Common myeloid progenitor, CD34-positive (primary cell): ENCODE measurements at regions not wholly inside any gene's neighbourhood (a gene's known extent, or its start where the extent isn't known, plus 50 kb on each side); places are given as distances from the start of the nearest gene placed in this dataset.
A peak's percentile ranks its signal among the peaks of the same experiment; 100 is the strongest.

Source experiments
- CTCF ChIA-PET: fragments of 350-600 bp; sonication (Branson Sonifier 250); formaldehyde crosslinking; loops from one replicate; lab custom pipeline; 2021; ENCODE audit warnings: antibody characterized with exemption; lab: Charles Lee
- POLR2A ChIA-PET: fragments of 350-600 bp; sonication (Branson Sonifier 250); formaldehyde crosslinking; loops from one replicate; lab custom pipeline; 2021; ENCODE audit warnings: antibody characterized with exemption; lab: Charles Lee
- DNase-seq, 3 donors: peaks; one replicate each; pipeline versions ENCODE4 v3.0.0 to v3.0.0-alpha.2; 2013
- H3K27ac ChIP-seq, 2 experiments: 1 replicate in 1 of 2; 2 replicates in 1 of 2; pipeline ENCODE4 v1.7.0; 2013; ENCODE audit warnings: inconsistent platforms in 2 of 2, low read length in 2 of 2, mild to moderate bottlenecking in 2 of 2, low read depth in 1 of 2, moderate library complexity in 1 of 2; ENCODE audit not compliant: severe bottlenecking in 2 of 2, insufficient read depth in 1 of 2, poor library complexity in 1 of 2
- H3K27me3 ChIP-seq, 5 experiments: replicated peaks in 2 of 5; 1 replicate in 3 of 5; 2 replicates in 2 of 5; pipeline versions ENCODE4 v1.6.1 to v1.7.0; 2013; ENCODE audit warnings: low read length in 4 of 5, mild to moderate bottlenecking in 2 of 5, moderate library complexity in 2 of 5, inconsistent platforms in 1 of 5; ENCODE audit not compliant: insufficient read depth in 5 of 5, control insufficient read depth in 4 of 5
- H3K36me3 ChIP-seq, 4 experiments: 1 replicate in 2 of 4; 2 replicates in 2 of 4; pipeline versions ENCODE4 v1.6.1 to v1.7.0; 2013; ENCODE audit warnings: low read length in 3 of 4, control low read depth in 1 of 4, mild to moderate bottlenecking in 1 of 4; ENCODE audit not compliant: control insufficient read depth in 4 of 4, insufficient read depth in 4 of 4
- H3K4me1 ChIP-seq, 4 experiments: 1 replicate in 3 of 4; 2 replicates in 1 of 4; pipeline versions ENCODE4 v1.6.1 to v1.7.1; 2013; ENCODE audit warnings: low read length in 3 of 4, mild to moderate bottlenecking in 3 of 4, control low read depth in 1 of 4, inconsistent platforms in 1 of 4, moderate library complexity in 1 of 4; ENCODE audit not compliant: control insufficient read depth in 4 of 4, insufficient read depth in 4 of 4; ENCODE audit errors: control extremely low read depth in 1 of 4
- H3K4me3 ChIP-seq, 7 experiments: 1 replicate in 4 of 7; 2 replicates in 3 of 7; pipeline versions ENCODE4 v1.5.1 to v1.7.0; 2013; ENCODE audit warnings: mild to moderate bottlenecking in 7 of 7, low read length in 6 of 7, moderate library complexity in 6 of 7, inconsistent platforms in 2 of 7, low read depth in 2 of 7, control low read depth in 1 of 7; ENCODE audit not compliant: insufficient read depth in 4 of 7, control insufficient read depth in 1 of 7; ENCODE audit errors: extremely low read depth in 1 of 7
- H3K9me3 ChIP-seq, 5 experiments: 1 replicate in 4 of 5; 2 replicates in 1 of 5; pipeline versions ENCODE4 v1.6.1 to v1.7.1; 2013; ENCODE audit warnings: low read length in 4 of 5, mild to moderate bottlenecking in 2 of 5, inconsistent platforms in 1 of 5, low read depth in 1 of 5, moderate library complexity in 1 of 5; ENCODE audit not compliant: control insufficient read depth in 4 of 5, insufficient read depth in 2 of 5; ENCODE audit errors: control extremely low read depth in 1 of 5
- WGBS: methylation state at CpG from one replicate; pipeline ENCODE4 v1.1.5; 2013; ENCODE audit not compliant: insufficient coverage; 5-methylcytosine and 5-hydroxymethylcytosine counted together

DNA sequence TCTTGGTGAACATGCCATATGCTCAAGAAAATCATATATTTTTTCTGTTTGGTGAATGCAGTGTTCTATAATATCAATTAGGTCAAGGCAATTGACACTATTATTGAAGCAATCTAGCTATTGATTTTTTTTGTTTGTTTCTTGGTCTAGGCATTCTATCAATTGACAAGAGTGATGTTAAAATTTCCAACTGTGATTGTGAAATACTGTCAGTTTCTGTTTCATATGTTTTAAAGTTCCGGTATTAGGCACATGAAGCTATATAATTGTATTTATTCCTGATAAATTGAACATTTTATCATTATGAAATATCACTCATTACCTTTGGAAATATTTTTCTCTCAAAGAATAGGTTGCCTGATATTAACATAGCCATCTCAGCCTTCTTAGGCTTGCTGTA is 653.4 kb downstream of the HDGFL1 start:
- ChIA-PET POLR2A (no interaction called here), CTCF (no interaction called here)
- H3K36me3 ChIP-seq: no peaks in the 10 kb centered on the region
- no peak overlapping the region for H3K4me3 ChIP-seq
- no peaks in the 10 kb centered on the region for H3K4me1 ChIP-seq
- DNase-seq: no peak
- no peaks in the 10 kb centered on the region for H3K27me3 ChIP-seq
- H3K27ac ChIP-seq: no peak overlapping the region
- WGBS: no CpG with 5 or more reads among the region's 1 CpG
- peaks cover 0 to 3% (median 0%) of the 10 kb centered on the region in 5 experiments for H3K9me3 ChIP-seq

DNA sequence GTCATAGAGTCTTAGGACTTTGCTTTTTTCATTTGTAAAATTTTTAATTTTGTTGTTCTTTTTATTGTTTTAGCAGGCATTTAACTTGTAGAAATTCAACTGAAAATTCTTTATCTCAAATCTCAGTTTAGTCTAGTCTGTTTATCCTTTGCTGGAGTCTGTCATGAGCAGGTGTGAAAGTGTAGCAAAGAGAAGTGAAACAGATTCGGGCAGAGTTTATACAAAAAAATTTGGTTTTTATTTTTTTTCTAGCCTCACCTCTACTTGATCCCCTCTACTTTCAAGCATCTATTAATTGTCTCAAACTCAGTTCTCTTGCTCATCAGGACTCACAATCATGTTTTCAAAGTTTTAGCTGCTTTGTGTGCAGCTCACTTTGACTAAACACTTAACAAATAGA is 655.2 kb downstream of the HDGFL1 start:
- no CpG with 5 or more reads among the region's 1 CpG for WGBS
- Histone ChIP-seq H3K36me3 (no peaks in the 10 kb centered on the region), H3K4me1 (no peaks in the 10 kb centered on the region), H3K4me3 (no peak overlapping the region), H3K27me3 (no peaks in the 10 kb centered on the region), H3K9me3 (peaks cover 0 to 3% (median 0%) of the 10 kb centered on the region in 5 experiments), H3K27ac (no peak overlapping the region)
- DNase-seq: no peak
- POLR2A ChIA-PET: no interaction called here
- CTCF ChIA-PET: no interaction called here

DNA sequence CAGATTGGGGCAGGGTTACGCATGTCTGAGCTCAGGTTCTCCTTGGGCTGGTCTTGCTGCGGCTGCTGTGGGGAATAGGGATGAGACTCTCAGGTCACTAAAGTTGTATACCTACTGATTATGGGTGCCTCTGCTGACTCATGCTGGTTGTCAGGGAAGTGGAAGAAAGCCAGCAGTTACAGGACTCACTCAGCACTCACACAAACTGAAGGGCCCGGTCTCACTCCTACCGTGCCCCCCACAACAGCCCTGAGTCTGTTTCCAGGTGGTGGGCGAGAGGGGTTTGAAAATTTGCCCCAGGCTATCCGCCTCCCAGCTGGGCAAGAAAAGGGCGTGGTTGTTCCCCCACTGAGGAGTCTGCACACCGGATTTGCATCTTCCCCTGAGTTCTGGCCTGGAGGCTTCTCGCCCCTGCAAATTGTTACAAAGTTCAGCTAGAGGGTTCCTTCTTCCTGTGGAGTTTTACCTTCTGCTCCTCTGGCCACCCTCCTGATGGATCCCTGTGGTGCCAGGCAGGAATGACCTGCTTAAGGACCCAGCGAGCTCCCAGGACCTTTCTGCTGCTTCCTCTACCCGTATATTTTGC is 659.2 kb downstream of the HDGFL1 start:
- peak in 1 of 3 donors; percentile 11 for DNase-seq
- Histone ChIP-seq H3K9me3 (peaks cover 0 to 3% (median 0%) of the 10 kb centered on the region in 5 experiments), H3K4me1 (no peaks in the 10 kb centered on the region), H3K27me3 (no peaks in the 10 kb centered on the region), H3K27ac (no peak overlapping the region), H3K36me3 (no peaks in the 10 kb centered on the region), H3K4me3 (no peak overlapping the region)
- WGBS: over 99% methylated on average over 7 of the region's 11 CpGs
- ChIA-PET POLR2A (interaction anchor here (0.6 kb wide), 1 partner anchor 825 kb away, joined by 3 read pairs; no protein-coding TSS in a partner anchor), CTCF (no interaction called here)

DNA sequence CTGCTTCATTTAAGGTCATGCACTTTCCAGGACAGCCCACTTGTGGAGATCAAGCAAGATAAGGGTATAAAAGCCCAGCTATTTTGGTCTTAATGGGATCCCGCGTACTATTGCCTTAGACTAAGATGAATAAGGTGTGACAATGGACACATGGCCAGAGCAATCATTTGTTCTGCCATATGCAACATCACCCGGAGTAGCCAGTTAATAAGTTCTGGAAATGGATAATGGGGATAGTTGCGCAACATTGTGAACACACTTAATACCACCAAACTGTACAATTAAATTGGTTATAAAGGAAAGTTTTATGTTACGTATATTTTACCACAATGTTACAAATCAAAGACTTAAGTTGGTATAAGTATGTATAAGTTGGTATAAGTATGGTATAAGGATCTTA is 674.5 kb downstream of the HDGFL1 start:
- ChIA-PET CTCF (no interaction called here), POLR2A (no interaction called here)
- Histone ChIP-seq H3K4me3 (no peak overlapping the region), H3K27ac (no peak overlapping the region), H3K27me3 (no peaks in the 10 kb centered on the region), H3K4me1 (no peaks in the 10 kb centered on the region), H3K9me3 (no peaks in the 10 kb centered on the region), H3K36me3 (no peaks in the 10 kb centered on the region)
- no peak for DNase-seq
- no CpG with 5 or more reads among the region's 5 CpGs for WGBS

DNA sequence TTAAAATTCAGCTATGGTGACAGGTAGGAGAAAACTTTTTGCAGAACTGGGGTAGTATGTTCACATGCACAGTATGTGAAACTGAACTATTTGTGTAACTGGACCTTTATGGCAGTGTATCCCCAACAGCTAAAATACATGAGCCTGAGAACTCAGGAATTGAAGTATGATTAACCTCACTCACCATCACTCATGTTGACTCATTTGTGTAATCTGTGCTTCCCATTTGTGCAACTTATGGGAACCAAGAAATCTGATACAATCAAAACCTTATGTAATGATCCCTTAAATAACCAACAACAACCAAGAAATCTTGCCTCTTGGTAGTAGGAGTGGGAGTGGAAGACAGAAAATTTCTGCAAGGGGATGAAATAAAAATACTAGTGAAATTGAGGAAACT is 674.9 kb downstream of the HDGFL1 start:
- CTCF ChIA-PET: no interaction called here
- no peaks in the 10 kb centered on the region for H3K36me3 ChIP-seq
- no peak for DNase-seq
- H3K4me1 ChIP-seq: no peaks in the 10 kb centered on the region
- no peaks in the 10 kb centered on the region for H3K9me3 ChIP-seq
- POLR2A ChIA-PET: no interaction called here
- H3K27me3 ChIP-seq: no peaks in the 10 kb centered on the region
- no peak overlapping the region for H3K27ac ChIP-seq
- no peak overlapping the region for H3K4me3 ChIP-seq

DNA sequence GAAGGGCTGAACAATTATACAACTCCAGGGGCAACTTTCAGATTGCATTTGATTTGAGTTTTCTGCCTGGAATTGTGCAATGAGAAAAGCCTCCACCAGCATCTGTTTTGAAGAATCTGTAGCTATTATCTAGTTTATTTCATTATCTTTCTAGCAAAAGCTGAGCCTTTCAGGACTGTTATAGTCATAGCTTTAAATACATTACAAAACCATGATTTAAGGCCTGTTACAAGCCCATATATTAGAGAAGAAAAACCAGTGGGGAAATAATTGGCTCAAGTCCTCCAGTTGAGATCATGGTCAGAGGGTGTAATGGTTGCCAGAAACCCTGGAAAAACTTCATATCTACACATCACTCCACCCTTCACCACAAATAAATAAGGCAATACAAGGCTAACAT is 676.2 kb downstream of the HDGFL1 start:
- ChIA-PET CTCF (no interaction called here), POLR2A (no interaction called here)
- no peaks in the 10 kb centered on the region for H3K9me3 ChIP-seq
- no peak overlapping the region for H3K27ac ChIP-seq
- no peaks in the 10 kb centered on the region for H3K27me3 ChIP-seq
- DNase-seq: no peak
- no peak overlapping the region for H3K4me3 ChIP-seq
- no peaks in the 10 kb centered on the region for H3K36me3 ChIP-seq
- H3K4me1 ChIP-seq: no peaks in the 10 kb centered on the region

DNA sequence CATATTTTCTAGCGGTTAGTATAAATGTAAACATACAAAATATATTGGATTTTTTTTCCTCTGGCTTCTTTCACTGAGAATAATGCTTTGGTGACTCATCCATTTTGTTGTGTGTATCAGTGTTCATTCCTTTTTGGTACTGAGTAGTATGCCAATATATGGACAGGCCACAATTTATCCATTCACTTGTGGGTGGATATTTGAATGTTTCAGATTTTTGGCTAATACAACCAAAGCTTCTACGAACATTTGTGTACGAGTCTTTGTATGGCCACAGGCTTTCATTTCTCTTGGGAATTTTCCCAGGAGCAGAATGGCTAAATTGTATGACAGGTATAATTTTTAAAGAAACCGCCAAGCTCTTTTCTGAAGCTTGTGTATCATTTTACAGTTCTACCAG is 677.5 kb downstream of the HDGFL1 start:
- Histone ChIP-seq H3K27me3 (no peaks in the 10 kb centered on the region), H3K27ac (no peak overlapping the region), H3K4me3 (no peak overlapping the region), H3K4me1 (no peaks in the 10 kb centered on the region), H3K9me3 (no peaks in the 10 kb centered on the region), H3K36me3 (no peaks in the 10 kb centered on the region)
- ChIA-PET POLR2A (no interaction called here), CTCF (no interaction called here)
- WGBS: 93% methylated on average over 3 of the region's 4 CpGs
- no peak for DNase-seq
